Vagina (tissue), 2 donors: ENCODE measurements at regions not wholly inside any gene's neighbourhood (a gene's known extent, or its start where the extent isn't known, plus 50 kb on each side); places are given as distances from the start of the nearest gene placed in this dataset.
A peak's percentile ranks its signal among the peaks of the same experiment; 100 is the strongest.

Experiments
- DNase-seq, 2 donors: peaks; one replicate each; pipeline ENCODE4 v3.0.0-alpha.2; 2017; ENCODE audit errors: extremely low spot score in 2 of 2
- H3K27ac ChIP-seq: fragments of 200-600 bp; sonication (generic); one replicate; pipeline ENCODE4 v1.5.1; 2019
- H3K27me3 ChIP-seq: fragments of 200-600 bp; sonication (generic); one replicate; pipeline ENCODE4 v1.5.1; 2019
- H3K36me3 ChIP-seq, 2 donors: fragments of 200-600 bp; sonication (generic); one replicate each; pipeline ENCODE4 v1.5.1; 2017 to 2019
- H3K4me1 ChIP-seq: fragments of 200-600 bp; sonication (generic); one replicate; pipeline ENCODE4 v1.5.1; 2019
- H3K4me3 ChIP-seq, 2 donors: fragments of 200-600 bp; sonication (generic); 1 replicate in 1 of 2; 2 replicates in 1 of 2; pipeline ENCODE4 v1.5.1; 2016 to 2019
- H3K9me3 ChIP-seq: fragments of 200-600 bp; sonication (generic); one replicate; pipeline ENCODE4 v1.5.1; 2019
- POLR2A ChIP-seq, 2 donors: fragments of 450-650 bp; IDR thresholded peaks; one replicate each; pipeline ENCODE4 v1.6.1; 2017; ENCODE audit warnings: antibody characterized with exemption in 2 of 2, mild to moderate bottlenecking in 2 of 2, moderate library complexity in 2 of 2
- POLR2AphosphoS5 ChIP-seq, 2 donors: sonication (generic); formaldehyde crosslinking; IDR thresholded peaks; one replicate each; pipeline ENCODE4 v1.9.0; 2017; ENCODE audit warnings: antibody characterized with exemption in 2 of 2, mild to moderate bottlenecking in 2 of 2, low read depth in 1 of 2; ENCODE audit not compliant: insufficient read depth in 1 of 2
- intact Hi-C: fragments of 100-400 bp; cut with DNase I; formaldehyde crosslinking; loops from one replicate; pipeline ENCODE4 v1.15.1; 2023
- TF ChIP-seq, protein P1 (sequence below), 3 experiments: fragments of 450-650 bp in 2 of 3; fragments of 200-600 bp in 1 of 3; sonication (generic) in 1 of 3; IDR thresholded peaks; one replicate each; pipeline ENCODE4 v1.5.1; 2017 to 2019; ENCODE audit warnings: antibody characterized with exemption in 3 of 3, mild to moderate bottlenecking in 2 of 3, moderate library complexity in 2 of 3

GRCh38 chr6:1136827-1137226 lies 175.1 kb upstream of the FOXQ1 start:
- H3K4me3 ChIP-seq, result no peak overlapping the region
- no peaks in the 10 kb centered on the region for H3K36me3 ChIP-seq
- DNase-seq, result no peak
- H3K9me3 ChIP-seq, result no peaks in the 10 kb centered on the region
- H3K4me1 ChIP-seq, result peaks cover 6% of the 10 kb centered on the region
- no peaks in the 10 kb centered on the region for H3K27me3 ChIP-seq
- TF ChIP-seq POLR2A (IDR thresholded peaks at IDR 0.05), result no peak
- intact Hi-C loops, result no loop called here
- no peak overlapping the region for H3K27ac ChIP-seq

DNA sequence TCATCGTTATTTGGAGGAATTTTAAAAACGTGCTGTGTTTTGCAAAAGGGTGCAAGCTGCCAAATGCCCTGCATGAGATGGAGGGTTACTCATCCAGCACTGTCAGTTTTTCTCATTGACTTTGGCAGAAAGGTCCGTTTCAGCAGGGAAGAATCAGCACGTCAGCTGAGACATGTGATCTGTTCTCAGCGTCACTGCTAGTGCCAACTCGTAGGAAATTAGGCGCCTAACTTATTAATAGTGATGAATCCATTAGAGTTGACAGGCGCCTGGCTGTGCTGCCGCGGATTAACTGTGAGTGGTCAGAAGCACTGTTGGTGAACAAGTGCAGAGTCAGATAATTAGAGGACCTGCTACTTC lies 175.5 kb upstream of the FOXQ1 start:
- intact Hi-C loops, result no loop called here
- DNase-seq, result no peak
- Histone ChIP-seq H3K27me3 (no peaks in the 10 kb centered on the region), H3K9me3 (no peaks in the 10 kb centered on the region), H3K36me3 (no peaks in the 10 kb centered on the region), H3K27ac (peak overlapping the region; percentile 5), H3K4me3 (no peak overlapping the region), H3K4me1 (peaks cover 6% of the 10 kb centered on the region)
- peak in 1 of 2 donors; percentile 80 for TF ChIP-seq POLR2AphosphoS5 (IDR thresholded peaks at IDR 0.05; ENCODE audit: insufficient read depth in 1 of 2, low read depth in 1 of 2)
- TF ChIP-seq, protein P1, sequence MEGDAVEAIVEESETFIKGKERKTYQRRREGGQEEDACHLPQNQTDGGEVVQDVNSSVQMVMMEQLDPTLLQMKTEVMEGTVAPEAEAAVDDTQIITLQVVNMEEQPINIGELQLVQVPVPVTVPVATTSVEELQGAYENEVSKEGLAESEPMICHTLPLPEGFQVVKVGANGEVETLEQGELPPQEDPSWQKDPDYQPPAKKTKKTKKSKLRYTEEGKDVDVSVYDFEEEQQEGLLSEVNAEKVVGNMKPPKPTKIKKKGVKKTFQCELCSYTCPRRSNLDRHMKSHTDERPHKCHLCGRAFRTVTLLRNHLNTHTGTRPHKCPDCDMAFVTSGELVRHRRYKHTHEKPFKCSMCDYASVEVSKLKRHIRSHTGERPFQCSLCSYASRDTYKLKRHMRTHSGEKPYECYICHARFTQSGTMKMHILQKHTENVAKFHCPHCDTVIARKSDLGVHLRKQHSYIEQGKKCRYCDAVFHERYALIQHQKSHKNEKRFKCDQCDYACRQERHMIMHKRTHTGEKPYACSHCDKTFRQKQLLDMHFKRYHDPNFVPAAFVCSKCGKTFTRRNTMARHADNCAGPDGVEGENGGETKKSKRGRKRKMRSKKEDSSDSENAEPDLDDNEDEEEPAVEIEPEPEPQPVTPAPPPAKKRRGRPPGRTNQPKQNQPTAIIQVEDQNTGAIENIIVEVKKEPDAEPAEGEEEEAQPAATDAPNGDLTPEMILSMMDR (IDR thresholded peaks at IDR 0.05), result no peak

DNA sequence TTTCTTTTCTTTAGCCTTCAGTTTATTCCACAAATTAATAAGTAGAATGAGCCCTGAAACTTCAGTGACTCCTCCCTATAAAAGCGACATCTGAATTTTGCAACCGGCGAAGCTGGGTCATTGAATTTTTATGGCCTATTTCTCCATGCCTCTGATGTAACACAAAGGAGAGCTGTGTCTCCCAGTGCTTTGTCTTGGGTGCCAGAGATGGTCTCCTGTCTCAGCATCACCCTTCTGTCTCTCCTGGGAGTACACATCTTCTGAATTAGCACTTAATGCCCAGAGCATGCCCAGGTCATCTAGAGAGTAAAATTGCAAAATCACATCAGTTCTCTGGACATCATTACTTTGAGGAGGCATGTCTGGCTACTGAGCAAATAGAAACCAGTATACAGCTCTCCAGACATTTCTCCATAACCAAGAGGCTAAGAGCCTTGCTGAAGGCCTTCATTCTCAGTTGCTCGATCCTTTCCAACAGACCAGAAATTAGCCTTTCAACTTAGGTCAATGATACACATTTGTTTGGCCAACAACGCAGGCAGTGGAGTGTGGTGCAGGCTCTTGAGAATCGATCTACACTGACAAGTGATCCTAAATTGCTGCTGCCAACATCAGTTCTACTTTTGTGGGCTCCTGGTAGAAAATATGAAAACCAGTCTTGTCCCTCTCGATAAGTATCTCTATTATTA lies 176.0 kb upstream of the FOXQ1 start:
- TF ChIP-seq, protein P1 (IDR thresholded peaks at IDR 0.05), result no peak
- TF ChIP-seq POLR2AphosphoS5 (IDR thresholded peaks at IDR 0.05; ENCODE audit: insufficient read depth in 1 of 2, low read depth in 1 of 2), result no peak
- TF ChIP-seq POLR2A (IDR thresholded peaks at IDR 0.05), result no peak
- no peaks in the 10 kb centered on the region for H3K9me3 ChIP-seq
- no peaks in the 10 kb centered on the region for H3K36me3 ChIP-seq
- H3K27ac ChIP-seq, result peak overlapping the region; percentile 5
- H3K4me1 ChIP-seq, result peaks cover 6% of the 10 kb centered on the region
- intact Hi-C loops, result no loop called here
- H3K4me3 ChIP-seq, result no peak overlapping the region
- no peak for DNase-seq
- no peaks in the 10 kb centered on the region for H3K27me3 ChIP-seq

GRCh38 chr6:1131285-1132079 lies 180.4 kb upstream of the FOXQ1 start:
- no peak for DNase-seq
- intact Hi-C loops, result no loop called here
- Histone ChIP-seq H3K36me3 (no peaks in the 10 kb centered on the region), H3K4me1 (no peaks in the 10 kb centered on the region), H3K27me3 (no peaks in the 10 kb centered on the region), H3K9me3 (no peaks in the 10 kb centered on the region), H3K27ac (no peak overlapping the region), H3K4me3 (no peak overlapping the region)
- TF ChIP-seq, protein P1 (IDR thresholded peaks at IDR 0.05), result no peak
- TF ChIP-seq POLR2AphosphoS5 (IDR thresholded peaks at IDR 0.05; ENCODE audit: insufficient read depth in 1 of 2, low read depth in 1 of 2), result peak in 1 of 2 donors; percentile 68
- no peak for TF ChIP-seq POLR2A (IDR thresholded peaks at IDR 0.05)

DNA sequence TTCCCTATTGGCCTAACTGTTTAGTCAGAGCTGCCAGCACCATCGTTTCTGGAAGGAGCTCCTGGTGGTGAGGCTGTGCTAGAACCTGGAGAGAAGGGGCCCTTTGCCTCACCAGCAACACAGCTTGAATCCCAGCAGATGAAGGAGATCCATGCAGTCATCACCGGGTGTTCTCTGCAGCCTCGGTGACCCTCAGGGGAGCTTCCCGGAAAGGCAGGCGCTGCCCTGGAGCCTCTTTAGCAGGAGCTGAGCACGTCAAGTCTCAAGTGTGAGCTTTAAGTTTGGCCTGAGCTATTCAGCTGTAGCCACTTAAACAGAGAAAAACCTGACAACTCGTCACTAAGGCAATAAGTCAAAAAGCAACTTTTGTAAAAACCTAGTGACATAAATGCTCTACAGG lies 181.2 kb upstream of the FOXQ1 start:
- no peak overlapping the region for H3K4me3 ChIP-seq
- no peaks in the 10 kb centered on the region for H3K36me3 ChIP-seq
- DNase-seq, result no peak
- H3K27me3 ChIP-seq, result no peaks in the 10 kb centered on the region
- H3K9me3 ChIP-seq, result no peaks in the 10 kb centered on the region
- TF ChIP-seq, protein P1 (IDR thresholded peaks at IDR 0.05), result no peak
- TF ChIP-seq POLR2AphosphoS5 (IDR thresholded peaks at IDR 0.05; ENCODE audit: insufficient read depth in 1 of 2, low read depth in 1 of 2), result no peak
- TF ChIP-seq POLR2A (IDR thresholded peaks at IDR 0.05), result no peak
- H3K4me1 ChIP-seq, result no peaks in the 10 kb centered on the region
- no peak overlapping the region for H3K27ac ChIP-seq
- intact Hi-C loops, result no loop called here
